ENCODE measurements at regions not wholly inside any gene's neighbourhood (a gene's known extent, or its start where the extent isn't known, plus 50 kb on each side); places are given as distances from the start of the nearest gene placed in this dataset.

GRCh38 chr10:53716156-53716555, 943.6 kb upstream of the MBL2 start:
- TF ChIP-seq, protein P1, sequence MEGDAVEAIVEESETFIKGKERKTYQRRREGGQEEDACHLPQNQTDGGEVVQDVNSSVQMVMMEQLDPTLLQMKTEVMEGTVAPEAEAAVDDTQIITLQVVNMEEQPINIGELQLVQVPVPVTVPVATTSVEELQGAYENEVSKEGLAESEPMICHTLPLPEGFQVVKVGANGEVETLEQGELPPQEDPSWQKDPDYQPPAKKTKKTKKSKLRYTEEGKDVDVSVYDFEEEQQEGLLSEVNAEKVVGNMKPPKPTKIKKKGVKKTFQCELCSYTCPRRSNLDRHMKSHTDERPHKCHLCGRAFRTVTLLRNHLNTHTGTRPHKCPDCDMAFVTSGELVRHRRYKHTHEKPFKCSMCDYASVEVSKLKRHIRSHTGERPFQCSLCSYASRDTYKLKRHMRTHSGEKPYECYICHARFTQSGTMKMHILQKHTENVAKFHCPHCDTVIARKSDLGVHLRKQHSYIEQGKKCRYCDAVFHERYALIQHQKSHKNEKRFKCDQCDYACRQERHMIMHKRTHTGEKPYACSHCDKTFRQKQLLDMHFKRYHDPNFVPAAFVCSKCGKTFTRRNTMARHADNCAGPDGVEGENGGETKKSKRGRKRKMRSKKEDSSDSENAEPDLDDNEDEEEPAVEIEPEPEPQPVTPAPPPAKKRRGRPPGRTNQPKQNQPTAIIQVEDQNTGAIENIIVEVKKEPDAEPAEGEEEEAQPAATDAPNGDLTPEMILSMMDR (IDR thresholded peaks at IDR 0.05), result no peak
- TF ChIP-seq EZH2 (IDR thresholded peaks at IDR 0.05), result no peak
